ENCODE measurements at regions not wholly inside any gene's neighbourhood (a gene's known extent, or its start where the extent isn't known, plus 50 kb on each side); places are given as distances from the start of the nearest gene placed in this dataset.
"Not testable (repeated sequence)": the region's sequence is repeated elsewhere in the genome, so short reads cannot be mapped to it uniquely, and the experiment has no call there.

GRCh38 chr1:19552291-19553010 lies 67.1 kb upstream of the CAPZB start:
- no TSS peak for BruUV-seq (replicated peaks)
- Mint-ChIP-seq H3K27ac (ENCODE audit: unreplicated experiment) (no peak overlapping the region), H3K4me1 (ENCODE audit: low read depth, unreplicated experiment) (no peaks in the 10 kb centered on the region), H3K36me3 (ENCODE audit: insufficient read depth, unreplicated experiment) (no peaks in the 10 kb centered on the region), H3K9me3 (ENCODE audit: unreplicated experiment) (peaks cover 37% of the 10 kb centered on the region), H3K4me3 (ENCODE audit: unreplicated experiment) (no peak overlapping the region), H3K27me3 (ENCODE audit: insufficient read depth, unreplicated experiment) (no peaks in the 10 kb centered on the region)
- H3K27me3 ChIP-seq (replicated peaks; ENCODE audit: control insufficient read depth, insufficient read depth, low read length): no peaks in the 10 kb centered on the region
- H3K9me3 ChIP-seq: peaks cover 1% of the 10 kb centered on the region; the same call in 1 of the 2 replicates
- ChIA-PET CTCF (no interaction called here), POLR2A (no interaction called here)
- DNase-seq: no peak
- no peak overlapping the region for H3K4me3 ChIP-seq (ENCODE audit: low read depth, low read length)
- intact Hi-C loops (cut with micrococcal nuclease; ENCODE audit: unreplicated experiment): no loop called here
- no peaks in the 10 kb centered on the region for H3K36me3 ChIP-seq (ENCODE audit: control insufficient read depth, insufficient read depth, low read length)
- no peak for TF ChIP-seq CTCF (IDR thresholded peaks at IDR 0.05; ENCODE audit: insufficient read depth in 1 of 2, low read depth in 1 of 2, low read length in 1 of 2, severe bottlenecking in 1 of 2, unreplicated experiment in 1 of 2)
- H3K4me1 ChIP-seq: no peaks in the 10 kb centered on the region

GRCh38 chr1:19551837-19552236 lies 66.5 kb upstream of the CAPZB start:
- H3K36me3 Mint-ChIP-seq (ENCODE audit: insufficient read depth, unreplicated experiment); H3K4me3 Mint-ChIP-seq (ENCODE audit: unreplicated experiment); intact Hi-C loops (cut with micrococcal nuclease; ENCODE audit: unreplicated experiment); H3K9me3 ChIP-seq; H3K4me1 ChIP-seq; DNase-seq; CTCF ChIA-PET; H3K27me3 ChIP-seq (replicated peaks; ENCODE audit: control insufficient read depth, insufficient read depth, low read length); H3K27ac Mint-ChIP-seq (ENCODE audit: unreplicated experiment); H3K27me3 Mint-ChIP-seq (ENCODE audit: insufficient read depth, unreplicated experiment); H3K4me3 ChIP-seq (ENCODE audit: low read depth, low read length); H3K36me3 ChIP-seq (ENCODE audit: control insufficient read depth, insufficient read depth, low read length); POLR2A ChIA-PET; H3K4me1 Mint-ChIP-seq (ENCODE audit: low read depth, unreplicated experiment); BruUV-seq (replicated peaks): not testable (repeated sequence)
- H3K9me3 Mint-ChIP-seq (ENCODE audit: unreplicated experiment): peaks cover 37% of the 10 kb centered on the region

GRCh38 chr1:19550437-19550836 lies 65.1 kb upstream of the CAPZB start:
- H3K4me1 ChIP-seq; POLR2A ChIA-PET; H3K36me3 Mint-ChIP-seq (ENCODE audit: insufficient read depth, unreplicated experiment); H3K4me3 ChIP-seq (ENCODE audit: low read depth, low read length); H3K27me3 Mint-ChIP-seq (ENCODE audit: insufficient read depth, unreplicated experiment); H3K27me3 ChIP-seq (replicated peaks; ENCODE audit: control insufficient read depth, insufficient read depth, low read length); H3K4me3 Mint-ChIP-seq (ENCODE audit: unreplicated experiment); intact Hi-C loops (cut with micrococcal nuclease; ENCODE audit: unreplicated experiment); H3K27ac Mint-ChIP-seq (ENCODE audit: unreplicated experiment); CTCF ChIA-PET; H3K9me3 ChIP-seq; BruUV-seq (replicated peaks); DNase-seq; H3K4me1 Mint-ChIP-seq (ENCODE audit: low read depth, unreplicated experiment); H3K36me3 ChIP-seq (ENCODE audit: control insufficient read depth, insufficient read depth, low read length): not testable (repeated sequence)
- peaks cover 37% of the 10 kb centered on the region for H3K9me3 Mint-ChIP-seq (ENCODE audit: unreplicated experiment)

GRCh38 chr1:19547814-19548213 lies 62.5 kb upstream of the CAPZB start:
- no TSS peak for BruUV-seq (replicated peaks)
- Mint-ChIP-seq H3K27ac (ENCODE audit: unreplicated experiment) (no peak overlapping the region), H3K4me1 (ENCODE audit: low read depth, unreplicated experiment) (no peaks in the 10 kb centered on the region), H3K9me3 (ENCODE audit: unreplicated experiment) (peaks cover 30% of the 10 kb centered on the region), H3K27me3 (ENCODE audit: insufficient read depth, unreplicated experiment) (no peaks in the 10 kb centered on the region), H3K4me3 (ENCODE audit: unreplicated experiment) (no peak overlapping the region), H3K36me3 (ENCODE audit: insufficient read depth, unreplicated experiment) (no peaks in the 10 kb centered on the region)
- H3K36me3 ChIP-seq (ENCODE audit: control insufficient read depth, insufficient read depth, low read length): no peaks in the 10 kb centered on the region
- peaks cover 5% of the 10 kb centered on the region; the same call in 1 of the 2 replicates for H3K9me3 ChIP-seq
- H3K4me1 ChIP-seq: no peaks in the 10 kb centered on the region
- DNase-seq: no peak
- H3K27me3 ChIP-seq (replicated peaks; ENCODE audit: control insufficient read depth, insufficient read depth, low read length): no peaks in the 10 kb centered on the region
- no peak overlapping the region for H3K4me3 ChIP-seq (ENCODE audit: low read depth, low read length)
- ChIA-PET CTCF (no interaction called here), POLR2A (no interaction called here)
- intact Hi-C loops (cut with micrococcal nuclease; ENCODE audit: unreplicated experiment): no loop called here
- TF ChIP-seq CTCF (IDR thresholded peaks at IDR 0.05; ENCODE audit: insufficient read depth in 1 of 2, low read depth in 1 of 2, low read length in 1 of 2, severe bottlenecking in 1 of 2, unreplicated experiment in 1 of 2): no peak

Data from Caco-2 (cell line).